ENCODE measurements at regions not wholly inside any gene's neighbourhood (a gene's known extent, or its start where the extent isn't known, plus 50 kb on each side); places are given as distances from the start of the nearest gene placed in this dataset.

GRCh38 chr3:194905696-194906095, 220.0 kb downstream of the FAM43A start:
- H3K4me1 ChIP-seq (ENCODE audit: control insufficient read depth in 2 of 2, insufficient read depth in 2 of 2, low read length in 2 of 2) = peaks cover 10 to 15% of the 10 kb centered on the region in 2 donors
- Mint-ChIP-seq H3K4me1 (peaks cover 22% of the 10 kb centered on the region), H3K27ac (no peak overlapping the region), H3K4me3 (no peak overlapping the region), H3K9me3 (ENCODE audit: insufficient read depth) (no peaks in the 10 kb centered on the region), H3K27me3 (peaks cover 4% of the 10 kb centered on the region)
- no peak overlapping the region for H3K4me3 ChIP-seq (ENCODE audit: control extremely low read depth in 1 of 5, extremely low read depth in 1 of 5, insufficient read depth in 1 of 5, low read depth in 2 of 5, low read length in 4 of 5)
- no peak overlapping the region for H2AFZ ChIP-seq (ENCODE audit: insufficient read depth, low read depth, low read length, poor library complexity, severe bottlenecking)
- intact Hi-C loops (cut with micrococcal nuclease) = no loop called here
- no peaks in the 10 kb centered on the region for H3K36me3 ChIP-seq (replicated peaks in 1 of 2; ENCODE audit: control extremely low read depth in 1 of 2, control insufficient read depth in 1 of 2, extremely low read depth in 1 of 2, insufficient read depth in 2 of 2, low read length in 1 of 2)
- H3K79me2 ChIP-seq (ENCODE audit: control insufficient read depth, insufficient read depth, low read length) = no peaks in the 10 kb centered on the region
- no peak overlapping the region for H3K27ac ChIP-seq (ENCODE audit: low read length in 2 of 2)
- CTCF ChIA-PET = no interaction called here
- no CpG with 5 or more reads among the region's 2 CpGs for WGBS (ENCODE audit: insufficient coverage)
- no peak for TF ChIP-seq CTCF (IDR thresholded peaks at IDR 0.05)
- TF ChIP-seq EZH2 (IDR thresholded peaks at IDR 0.05; ENCODE audit: borderline replicate concordance, insufficient read depth, low read depth, low read length, poor library complexity, severe bottlenecking) = no peak
- ATAC-seq (ENCODE audit: low read depth) (no peak), DNase-seq (no peak)
- no peaks in the 10 kb centered on the region for H3K27me3 ChIP-seq (replicated peaks in 1 of 4; ENCODE audit: control extremely low read depth in 1 of 4, control insufficient read depth in 3 of 4, insufficient read depth in 4 of 4, low read length in 3 of 4)
- POLR2A ChIA-PET = no interaction called here
- H4K20me1 ChIP-seq (ENCODE audit: control insufficient read depth, insufficient read depth, low read length, poor library complexity, severe bottlenecking) = no peaks in the 10 kb centered on the region
- H3K9ac ChIP-seq (ENCODE audit: low read length) = no peak overlapping the region
- peaks cover 0 to 5% (median 0%) of the 10 kb centered on the region in 3 donors for H3K9me3 ChIP-seq (ENCODE audit: control extremely low read depth in 1 of 3, control insufficient read depth in 2 of 3, insufficient read depth in 1 of 3, low read length in 2 of 3)
- no peak overlapping the region for H3K4me2 ChIP-seq (replicated peaks; ENCODE audit: low read depth, low read length, poor library complexity, severe bottlenecking)

GRCh38 chr3:194906229-194906629, 220.5 kb downstream of the FAM43A start:
- Histone ChIP-seq H3K27ac (ENCODE audit: low read length in 2 of 2) (no peak overlapping the region), H3K4me2 (replicated peaks; ENCODE audit: low read depth, low read length, poor library complexity, severe bottlenecking) (no peak overlapping the region), H3K9ac (ENCODE audit: low read length) (no peak overlapping the region), H2AFZ (ENCODE audit: insufficient read depth, low read depth, low read length, poor library complexity, severe bottlenecking) (no peak overlapping the region), H3K9me3 (ENCODE audit: control extremely low read depth in 1 of 3, control insufficient read depth in 2 of 3, insufficient read depth in 1 of 3, low read length in 2 of 3) (peaks cover 0 to 5% (median 0%) of the 10 kb centered on the region in 3 donors), H3K79me2 (ENCODE audit: control insufficient read depth, insufficient read depth, low read length) (no peaks in the 10 kb centered on the region), H3K36me3 (replicated peaks in 1 of 2; ENCODE audit: control extremely low read depth in 1 of 2, control insufficient read depth in 1 of 2, extremely low read depth in 1 of 2, insufficient read depth in 2 of 2, low read length in 1 of 2) (no peaks in the 10 kb centered on the region), H3K27me3 (replicated peaks in 1 of 4; ENCODE audit: control extremely low read depth in 1 of 4, control insufficient read depth in 3 of 4, insufficient read depth in 4 of 4, low read length in 3 of 4) (no peaks in the 10 kb centered on the region), H4K20me1 (ENCODE audit: control insufficient read depth, insufficient read depth, low read length, poor library complexity, severe bottlenecking) (no peaks in the 10 kb centered on the region), H3K4me3 (ENCODE audit: control extremely low read depth in 1 of 5, extremely low read depth in 1 of 5, insufficient read depth in 1 of 5, low read depth in 2 of 5, low read length in 4 of 5) (no peak overlapping the region), H3K4me1 (ENCODE audit: control insufficient read depth in 2 of 2, insufficient read depth in 2 of 2, low read length in 2 of 2) (peaks cover 9 to 14% of the 10 kb centered on the region in 2 donors)
- ATAC-seq (ENCODE audit: low read depth) (no peak), DNase-seq (no peak)
- TF ChIP-seq CTCF (IDR thresholded peaks at IDR 0.05) (no peak), EZH2 (IDR thresholded peaks at IDR 0.05; ENCODE audit: borderline replicate concordance, insufficient read depth, low read depth, low read length, poor library complexity, severe bottlenecking) (no peak)
- H3K4me1 Mint-ChIP-seq = peaks cover 21% of the 10 kb centered on the region
- intact Hi-C loops (cut with micrococcal nuclease) = no loop called here
- ChIA-PET CTCF (interaction anchor here (0.8 kb wide), 1 partner anchor 211 kb away, joined by 3 read pairs; no protein-coding TSS in a partner anchor), POLR2A (no interaction called here)
- H3K4me3 Mint-ChIP-seq = no peak overlapping the region
- 75% methylated on average over 1 of the region's 4 CpGs for WGBS (ENCODE audit: insufficient coverage)
- H3K27ac Mint-ChIP-seq = no peak overlapping the region
- H3K27me3 Mint-ChIP-seq = peaks cover 6% of the 10 kb centered on the region
- no peaks in the 10 kb centered on the region for H3K9me3 Mint-ChIP-seq (ENCODE audit: insufficient read depth)

Measured in B cell (primary cell).